Suprapubic skin (tissue), 4 donors: ENCODE measurements at regions not wholly inside any gene's neighbourhood (a gene's known extent, or its start where the extent isn't known, plus 50 kb on each side); places are given as distances from the start of the nearest gene placed in this dataset.

Experiments
- DNase-seq, 2 donors: peaks; one replicate each; pipeline ENCODE4 v3.0.0-alpha.2; 2019; ENCODE audit warnings: low spot score in 2 of 2
- H3K27ac ChIP-seq: fragments of 200-600 bp; sonication (generic); one replicate; pipeline ENCODE4 v1.5.1; 2019
- H3K27me3 ChIP-seq: fragments of 200-600 bp; sonication (generic); one replicate; pipeline ENCODE4 v1.5.1; 2019
- H3K36me3 ChIP-seq: fragments of 200-600 bp; sonication (generic); one replicate; pipeline ENCODE4 v1.5.1; 2019
- H3K4me1 ChIP-seq: fragments of 200-600 bp; sonication (generic); one replicate; pipeline ENCODE4 v1.5.1; 2019
- H3K4me3 ChIP-seq: fragments of 200-600 bp; sonication (generic); one replicate; pipeline ENCODE4 v1.5.1; 2019; ENCODE audit warnings: mild to moderate bottlenecking
- H3K9me3 ChIP-seq: fragments of 200-600 bp; sonication (generic); one replicate; pipeline ENCODE4 v1.5.1; 2019
- CTCF ChIP-seq, 2 donors: fragments of 200-600 bp in 1 of 2; fragments of 450-650 bp in 1 of 2; sonication (generic) in 1 of 2; IDR thresholded peaks; one replicate each; pipeline ENCODE4 v1.5.1; 2016 to 2019; ENCODE audit warnings: antibody characterized with exemption in 2 of 2, mild to moderate bottlenecking in 1 of 2, moderate library complexity in 1 of 2
- EP300 ChIP-seq: sonication (generic); formaldehyde crosslinking; IDR thresholded peaks from one replicate; pipeline ENCODE4 v1.6.1; 2017; ENCODE audit warnings: antibody characterized with exemption
- POLR2A ChIP-seq, 2 donors: fragments of 450-650 bp; IDR thresholded peaks; one replicate each; pipeline ENCODE4 v1.6.1; 2017; ENCODE audit warnings: antibody characterized with exemption in 2 of 2, mild to moderate bottlenecking in 2 of 2, moderate library complexity in 2 of 2
- POLR2AphosphoS5 ChIP-seq, 3 donors: sonication (generic); formaldehyde crosslinking; IDR thresholded peaks; one replicate each; pipeline ENCODE4 v1.6.1; 2017; ENCODE audit warnings: antibody characterized with exemption in 3 of 3
- WGBS: methylation state at CpG from one replicate; pipeline ENCODE4 v1.1.5; 2018; 5-methylcytosine and 5-hydroxymethylcytosine counted together

- DNase-seq: no peak
- peaks cover 4% of the 10 kb centered on the region for H3K9me3 ChIP-seq
- TF ChIP-seq POLR2AphosphoS5 (IDR thresholded peaks at IDR 0.05) (no peak), POLR2A (IDR thresholded peaks at IDR 0.05) (no peak), CTCF (IDR thresholded peaks at IDR 0.05) (no peak), EP300 (no peak)
- no peaks in the 10 kb centered on the region for H3K27me3 ChIP-seq
- H3K4me1 ChIP-seq: no peaks in the 10 kb centered on the region
- H3K27ac ChIP-seq: no peak overlapping the region
- no peak overlapping the region for H3K4me3 ChIP-seq
- no peaks in the 10 kb centered on the region for H3K36me3 ChIP-seq
Measured at GRCh38 chr1:164272156-164272555, 286.8 kb upstream of the PBX1 start.

GRCh38 chr1:164296172-164296571 is 262.8 kb upstream of the PBX1 start:
- Histone ChIP-seq H3K4me1 (no peaks in the 10 kb centered on the region), H3K36me3 (no peaks in the 10 kb centered on the region), H3K9me3 (no peaks in the 10 kb centered on the region), H3K27me3 (no peaks in the 10 kb centered on the region), H3K4me3 (no peak overlapping the region), H3K27ac (no peak overlapping the region)
- TF ChIP-seq CTCF (IDR thresholded peaks at IDR 0.05) (no peak), EP300 (no peak), POLR2AphosphoS5 (IDR thresholded peaks at IDR 0.05) (no peak), POLR2A (IDR thresholded peaks at IDR 0.05) (no peak)
- no peak for DNase-seq
- WGBS: 72% methylated on average over 7 of the region's 7 CpGs

GRCh38 chr1:164308101-164308500 is 250.9 kb upstream of the PBX1 start:
- Histone ChIP-seq H3K27ac (no peak overlapping the region), H3K4me1 (no peaks in the 10 kb centered on the region), H3K36me3 (no peaks in the 10 kb centered on the region), H3K4me3 (no peak overlapping the region), H3K9me3 (no peaks in the 10 kb centered on the region), H3K27me3 (no peaks in the 10 kb centered on the region)
- no peak for DNase-seq
- TF ChIP-seq POLR2A (IDR thresholded peaks at IDR 0.05) (no peak), CTCF (IDR thresholded peaks at IDR 0.05) (no peak), EP300 (no peak), POLR2AphosphoS5 (IDR thresholded peaks at IDR 0.05) (no peak)

GRCh38 chr1:164310166-164310565 is 248.8 kb upstream of the PBX1 start:
- 42% methylated on average over 3 of the region's 3 CpGs for WGBS
- DNase-seq: no peak
- H3K27ac ChIP-seq: no peak overlapping the region
- no peaks in the 10 kb centered on the region for H3K9me3 ChIP-seq
- H3K27me3 ChIP-seq: no peaks in the 10 kb centered on the region
- H3K36me3 ChIP-seq: no peaks in the 10 kb centered on the region
- no peak overlapping the region for H3K4me3 ChIP-seq
- TF ChIP-seq POLR2A (IDR thresholded peaks at IDR 0.05): no peak
- no peak for TF ChIP-seq CTCF (IDR thresholded peaks at IDR 0.05)
- TF ChIP-seq POLR2AphosphoS5 (IDR thresholded peaks at IDR 0.05): no peak
- TF ChIP-seq EP300: no peak
- H3K4me1 ChIP-seq: no peaks in the 10 kb centered on the region

- Histone ChIP-seq H3K4me3 (no peak overlapping the region), H3K27me3 (no peaks in the 10 kb centered on the region), H3K27ac (no peak overlapping the region), H3K9me3 (no peaks in the 10 kb centered on the region), H3K4me1 (no peaks in the 10 kb centered on the region), H3K36me3 (no peaks in the 10 kb centered on the region)
- 61% methylated on average over 5 of the region's 5 CpGs for WGBS
- no peak for DNase-seq
- TF ChIP-seq CTCF (IDR thresholded peaks at IDR 0.05): no peak
- no peak for TF ChIP-seq EP300
Measured at GRCh38 chr1:164311377-164311776, 247.6 kb upstream of the PBX1 start.
